H1 (cell line): ENCODE measurements at regions not wholly inside any gene's neighbourhood (a gene's known extent, or its start where the extent isn't known, plus 50 kb on each side); places are given as distances from the start of the nearest gene placed in this dataset.

Source experiments
- ASH2L ChIP-seq: fragments of 200-600, 300-600 bp; sonication (generic); IDR thresholded peaks from one replicate; pipeline ENCODE4 v1.7.1; 2017; ENCODE audit warnings: low read length
- CTCF ChIP-seq, 3 experiments: IDR thresholded peaks; 1 replicate in 2 of 3; 2 replicates in 1 of 3; pipeline versions ENCODE4 v1.5.1 to v1.6.1; 2011; ENCODE audit warnings: low read length in 3 of 3, mild to moderate bottlenecking in 3 of 3, inconsistent platforms in 2 of 3, low read depth in 1 of 3, moderate library complexity in 1 of 3; ENCODE audit not compliant: insufficient read depth in 1 of 3; ENCODE audit errors: control extremely low read depth in 1 of 3
- E2F6 ChIP-seq: IDR thresholded peaks from 2 replicates; pipeline ENCODE4 v1.6.1; 2012; ENCODE audit warnings: inconsistent platforms
- EZH2 ChIP-seq: fragments of 200-600 bp; sonication (generic); IDR thresholded peaks from 2 replicates; pipeline ENCODE4 v1.7.1; 2012; ENCODE audit warnings: low read depth, mild to moderate bottlenecking, moderate library complexity, low read length, inconsistent platforms; ENCODE audit not compliant: severe bottlenecking
- KDM4A ChIP-seq: IDR thresholded peaks from one replicate; pipeline ENCODE4 v1.7.1; 2012; ENCODE audit warnings: low read depth, mild to moderate bottlenecking, moderate library complexity, low read length, inconsistent platforms; ENCODE audit not compliant: severe bottlenecking
- PHF8 ChIP-seq: fragments of 200-600 bp; sonication (generic); conservative IDR thresholded peaks from 2 replicates; pipeline ENCODE4 v1.7.1; 2012; ENCODE audit warnings: low read depth, mild to moderate bottlenecking, inconsistent platforms, low read length, moderate library complexity
- POLR2A ChIP-seq, 2 experiments: IDR thresholded peaks; 1 replicate in 1 of 2; 2 replicates in 1 of 2; pipeline ENCODE4 v1.6.1; 2011; ENCODE audit warnings: low read depth in 2 of 2, low read length in 2 of 2, mild to moderate bottlenecking in 2 of 2; ENCODE audit errors: control extremely low read depth in 1 of 2
- POLR2AphosphoS5 ChIP-seq: IDR thresholded peaks from 2 replicates; pipeline ENCODE4 v1.6.1; 2011; ENCODE audit warnings: low read depth, low read length
- RAD21 ChIP-seq, 2 experiments: IDR thresholded peaks in 1 of 2; conservative IDR thresholded peaks in 1 of 2; 2 replicates each; pipeline ENCODE4 v1.6.1; 2011; ENCODE audit warnings: low read depth in 2 of 2, low read length in 2 of 2, improper control_type of control experiment in 1 of 2, inconsistent platforms in 1 of 2, mild to moderate bottlenecking in 1 of 2, moderate library complexity in 1 of 2
- RFX5 ChIP-seq: IDR thresholded peaks from 2 replicates; pipeline ENCODE4 v1.6.1; 2011; ENCODE audit warnings: low read depth, low read length, improper control_type of control experiment, borderline replicate concordance
- SIN3A ChIP-seq, 2 experiments: IDR thresholded peaks in 1 of 2; conservative IDR thresholded peaks in 1 of 2; 2 replicates each; pipeline ENCODE4 v1.6.1; 2011 to 2012; ENCODE audit warnings: low read length in 2 of 2, improper control_type of control experiment in 1 of 2, low read depth in 1 of 2, mild to moderate bottlenecking in 1 of 2
- SP4 ChIP-seq: IDR thresholded peaks from 2 replicates; pipeline ENCODE4 v1.6.1; 2012; ENCODE audit warnings: low read length, inconsistent platforms

GRCh38 chr11:21711341-21711740 is 481.5 kb upstream of the ANO5 start:
- no peak for TF ChIP-seq POLR2A (IDR thresholded peaks at IDR 0.05; ENCODE audit: control extremely low read depth in 1 of 2, low read depth in 2 of 2, low read length in 2 of 2)
- TF ChIP-seq ASH2L: no peak
- no peak for TF ChIP-seq RFX5
- no peak for TF ChIP-seq KDM4A
- TF ChIP-seq CTCF (IDR thresholded peaks at IDR 0.05; ENCODE audit: control extremely low read depth in 1 of 3, insufficient read depth in 1 of 3, low read depth in 1 of 3, low read length in 3 of 3): no peak
- no peak for TF ChIP-seq E2F6
- no peak for TF ChIP-seq PHF8
- no peak for TF ChIP-seq SP4
- TF ChIP-seq SIN3A (conservative IDR thresholded peaks at IDR 0.05 in 1 of 2, IDR thresholded peaks at IDR 0.05 in 1 of 2; ENCODE audit: low read depth in 1 of 2, low read length in 2 of 2): no peak
- no peak for TF ChIP-seq POLR2AphosphoS5
- TF ChIP-seq EZH2: no peak
- no peak for TF ChIP-seq RAD21 (IDR thresholded peaks at IDR 0.05 in 1 of 2, conservative IDR thresholded peaks at IDR 0.05 in 1 of 2; ENCODE audit: low read depth in 2 of 2, low read length in 2 of 2)
